Endodermal cell (in vitro differentiated cells): ENCODE measurements at regions not wholly inside any gene's neighbourhood (a gene's known extent, or its start where the extent isn't known, plus 50 kb on each side); places are given as distances from the start of the nearest gene placed in this dataset.

Experiments
- DNase-seq: peaks from one replicate; pipeline ENCODE4 v3.0.0-alpha.2; 2017
- H3K27ac ChIP-seq: 2 replicates; pipeline ENCODE4 v1.5.1; 2013; ENCODE audit warnings: mild to moderate bottlenecking, low read depth, low read length, moderate library complexity
- H3K27me3 ChIP-seq: 2 replicates; pipeline ENCODE4 v1.6.1; 2013; ENCODE audit warnings: mild to moderate bottlenecking, low read length, moderate library complexity; ENCODE audit not compliant: insufficient read depth, control insufficient read depth, poor library complexity, severe bottlenecking
- H3K36me3 ChIP-seq: 2 replicates; pipeline ENCODE4 v1.7.0; 2013; ENCODE audit warnings: mild to moderate bottlenecking, low read length, moderate library complexity; ENCODE audit not compliant: control insufficient read depth, insufficient read depth
- H3K4me1 ChIP-seq: one replicate; pipeline ENCODE4 v1.7.0; 2013; ENCODE audit warnings: low read length; ENCODE audit not compliant: control insufficient read depth, insufficient read depth
- H3K4me3 ChIP-seq: 2 replicates; pipeline ENCODE4 v1.5.1; 2013; ENCODE audit warnings: mild to moderate bottlenecking, low read length, moderate library complexity
- H3K9ac ChIP-seq: 2 replicates; pipeline ENCODE4 v1.6.1; 2013; ENCODE audit warnings: mild to moderate bottlenecking, low read length, moderate library complexity; ENCODE audit not compliant: poor library complexity, severe bottlenecking; ENCODE audit errors: extremely low read depth
- H3K9me3 ChIP-seq: 2 replicates; pipeline ENCODE4 v1.6.1; 2013; ENCODE audit warnings: mild to moderate bottlenecking, low read length, moderate library complexity; ENCODE audit not compliant: control insufficient read depth
- H3K27ac Mint-ChIP-seq: 2 replicates; pipeline ENCODE4 v1.8.0; 2020; ENCODE audit warnings: mixed read lengths
- H3K27me3 Mint-ChIP-seq: 2 replicates; pipeline ENCODE4 v1.8.0; 2021; ENCODE audit warnings: mild to moderate bottlenecking, mixed read lengths; ENCODE audit not compliant: insufficient read depth
- H3K36me3 Mint-ChIP-seq: 2 replicates; pipeline ENCODE4 v1.8.0; 2020; ENCODE audit warnings: low read depth, mixed read lengths
- H3K4me1 Mint-ChIP-seq: 2 replicates; pipeline ENCODE4 v1.8.0; 2020; ENCODE audit warnings: mixed read lengths
- H3K4me3 Mint-ChIP-seq: 2 replicates; pipeline ENCODE4 v1.8.0; 2020; ENCODE audit warnings: mild to moderate bottlenecking, moderate library complexity, mixed read lengths
- H3K9me3 Mint-ChIP-seq: 2 replicates; pipeline ENCODE4 v1.8.0; 2020; ENCODE audit warnings: mild to moderate bottlenecking, mixed read lengths
- CTCF ChIP-seq: fragments of 200-600 bp; sonication (generic); conservative IDR thresholded peaks from 2 replicates; pipeline ENCODE4 v1.5.0; 2021; ENCODE audit warnings: antibody characterized with exemption, mild to moderate bottlenecking
- whole genome bisulfite sequencing, 2 experiments: methylation state at CpG; one replicate each; pipeline versions ENCODE4 v1.1.5 to v1.1.7; 2013; ENCODE audit warnings: missing lambda C conversion rate in 2 of 2, mixed read lengths in 1 of 2; ENCODE audit not compliant: insufficient coverage in 1 of 2, insufficient read length in 1 of 2; 5-methylcytosine and 5-hydroxymethylcytosine counted together

GRCh38 chr14:78104655-78105054 lies 65.5 kb upstream of the NRXN3 start:
- Histone ChIP-seq H3K4me3 (no peak overlapping the region), H3K9ac (no peak overlapping the region), H3K36me3 (no peaks in the 10 kb centered on the region), H3K4me1 (no peaks in the 10 kb centered on the region), H3K27ac (no peak overlapping the region), H3K27me3 (no peaks in the 10 kb centered on the region), H3K9me3 (no peaks in the 10 kb centered on the region)
- Mint-ChIP-seq H3K4me3 (no peak overlapping the region), H3K9me3 (no peaks in the 10 kb centered on the region), H3K27me3 (peaks cover 2% of the 10 kb centered on the region), H3K27ac (no peak overlapping the region), H3K36me3 (no peaks in the 10 kb centered on the region), H3K4me1 (no peaks in the 10 kb centered on the region)
- no peak for DNase-seq
- 88 to 95% methylated on average over 1 of the region's 1 CpG for WGBS, 2 experiments
- TF ChIP-seq CTCF, result no peak

- 89 to 95% methylated on average over 2 of the region's 2 CpGs for WGBS, 2 experiments
- no peak overlapping the region for H3K27ac ChIP-seq
- no peaks in the 10 kb centered on the region for H3K4me1 ChIP-seq
- H3K27me3 ChIP-seq, result no peaks in the 10 kb centered on the region
- peaks cover 3% of the 10 kb centered on the region for H3K27me3 Mint-ChIP-seq
- no peaks in the 10 kb centered on the region for H3K36me3 ChIP-seq
- H3K9me3 Mint-ChIP-seq, result no peaks in the 10 kb centered on the region
- no peaks in the 10 kb centered on the region for H3K4me1 Mint-ChIP-seq
- no peak overlapping the region for H3K4me3 ChIP-seq
- H3K36me3 Mint-ChIP-seq, result no peaks in the 10 kb centered on the region
- no peaks in the 10 kb centered on the region for H3K9me3 ChIP-seq
- no peak overlapping the region for H3K4me3 Mint-ChIP-seq
- no peak for TF ChIP-seq CTCF
- H3K9ac ChIP-seq, result no peak overlapping the region
- H3K27ac Mint-ChIP-seq, result no peak overlapping the region
- no peak for DNase-seq
These were observed 63.8 kb upstream of the NRXN3 start for GRCh38 chr14:78106381-78106780.

DNA sequence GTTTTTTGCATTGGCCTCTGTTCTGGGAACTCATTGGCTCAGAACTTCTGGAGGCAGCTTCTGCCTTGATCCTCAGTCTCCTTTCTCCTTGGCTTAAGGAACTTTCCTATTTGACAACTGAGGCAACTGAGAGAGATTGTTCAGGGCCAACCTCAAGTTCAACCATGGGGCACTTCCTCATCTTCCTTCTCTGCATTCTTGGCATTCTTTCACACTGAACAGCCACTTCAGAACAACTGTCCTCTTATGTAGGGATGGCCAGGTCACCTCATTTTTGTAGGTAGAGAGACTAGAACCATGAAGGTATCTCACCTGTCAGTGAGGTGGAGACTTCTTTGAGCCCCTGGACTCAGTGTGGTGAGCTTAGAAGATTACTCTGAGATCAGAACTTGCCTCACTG lies 63.0 kb upstream of the NRXN3 start:
- Mint-ChIP-seq H3K27ac (no peak overlapping the region), H3K4me3 (no peak overlapping the region), H3K9me3 (no peaks in the 10 kb centered on the region), H3K36me3 (no peaks in the 10 kb centered on the region), H3K4me1 (no peaks in the 10 kb centered on the region), H3K27me3 (peaks cover 3% of the 10 kb centered on the region)
- Histone ChIP-seq H3K27me3 (no peaks in the 10 kb centered on the region), H3K4me3 (no peak overlapping the region), H3K36me3 (no peaks in the 10 kb centered on the region), H3K9me3 (no peaks in the 10 kb centered on the region), H3K4me1 (no peaks in the 10 kb centered on the region), H3K27ac (no peak overlapping the region), H3K9ac (no peak overlapping the region)
- no peak for DNase-seq
- TF ChIP-seq CTCF, result no peak
